Colonic mucosa (tissue), 4 donors: ENCODE measurements at regions not wholly inside any gene's neighbourhood (a gene's known extent, or its start where the extent isn't known, plus 50 kb on each side); places are given as distances from the start of the nearest gene placed in this dataset.

Experiments used
- DNase-seq: peaks from one replicate; pipeline ENCODE4 v3.0.0-alpha.2; 2020
- H3K27ac ChIP-seq: fragments of 200-600 bp; one replicate; pipeline ENCODE4 v1.8.0; 2021
- H3K27me3 ChIP-seq: fragments of 200-600 bp; one replicate; pipeline ENCODE4 v1.8.0; 2021
- H3K36me3 ChIP-seq: fragments of 200-600 bp; one replicate; pipeline ENCODE4 v1.8.0; 2021
- H3K4me1 ChIP-seq: fragments of 200-600 bp; one replicate; pipeline ENCODE4 v1.8.0; 2021; ENCODE audit warnings: mild to moderate bottlenecking
- H3K4me3 ChIP-seq: fragments of 200-600 bp; one replicate; pipeline ENCODE4 v1.8.0; 2021
- H3K9ac ChIP-seq, 2 donors: one replicate each; pipeline ENCODE4 v1.7.0; 2013; ENCODE audit warnings: control low read depth in 2 of 2, low read depth in 2 of 2, low read length in 2 of 2
- H3K9me3 ChIP-seq: fragments of 200-600 bp; one replicate; pipeline ENCODE4 v1.8.0; 2021
- intact Hi-C: fragments of 100-400 bp; cut with DNase I; formaldehyde crosslinking; loops from one replicate; pipeline ENCODE4 v1.14.1; 2022
- TF ChIP-seq, protein P1 (sequence below): fragments of 200-600 bp; IDR thresholded peaks from one replicate; pipeline ENCODE4 v1.8.0; 2022; ENCODE audit warnings: antibody characterized with exemption, mild to moderate bottlenecking
- donor health status: healthy.
- donor health status: DM: no; HTN: no; CAD: no.
- donor health status: DM: no; HTN: no; CAD: no.

DNA sequence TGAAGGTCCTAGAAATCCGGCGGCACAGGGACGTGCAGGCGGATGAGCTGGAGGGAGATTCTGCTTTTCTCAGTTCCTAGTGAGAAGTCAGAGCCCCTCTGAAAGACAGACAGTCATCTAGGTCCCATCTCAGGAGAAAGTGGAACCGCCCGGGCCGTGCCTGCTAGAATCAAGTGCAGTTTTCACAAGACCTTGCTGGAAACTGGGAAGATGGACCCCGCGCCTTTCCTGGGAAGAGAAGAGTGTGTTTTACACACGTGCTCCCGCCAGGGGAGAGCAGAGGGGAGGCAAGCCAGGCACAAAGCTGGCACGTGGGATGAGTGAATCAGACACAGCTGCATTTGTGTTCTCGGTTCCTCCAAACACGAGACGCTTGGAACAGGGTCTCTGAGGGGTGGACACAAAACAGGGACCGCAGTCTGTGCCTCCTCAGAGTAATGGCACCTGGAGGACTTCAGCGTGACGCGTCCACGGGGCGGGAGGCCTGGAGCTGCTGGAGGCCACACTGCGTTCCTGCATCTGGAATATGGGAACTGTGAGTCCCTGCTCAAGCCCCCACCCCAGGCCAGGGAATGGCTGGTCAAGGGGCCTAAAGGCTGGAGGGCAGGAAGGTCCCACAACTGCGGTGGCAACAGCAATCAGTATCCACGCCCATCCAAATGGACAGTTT, 218.3 kb downstream of the BRD1 start:
- DNase-seq, result no peak
- no peaks in the 10 kb centered on the region for H3K4me1 ChIP-seq
- H3K36me3 ChIP-seq, result no peaks in the 10 kb centered on the region
- TF ChIP-seq, protein P1, sequence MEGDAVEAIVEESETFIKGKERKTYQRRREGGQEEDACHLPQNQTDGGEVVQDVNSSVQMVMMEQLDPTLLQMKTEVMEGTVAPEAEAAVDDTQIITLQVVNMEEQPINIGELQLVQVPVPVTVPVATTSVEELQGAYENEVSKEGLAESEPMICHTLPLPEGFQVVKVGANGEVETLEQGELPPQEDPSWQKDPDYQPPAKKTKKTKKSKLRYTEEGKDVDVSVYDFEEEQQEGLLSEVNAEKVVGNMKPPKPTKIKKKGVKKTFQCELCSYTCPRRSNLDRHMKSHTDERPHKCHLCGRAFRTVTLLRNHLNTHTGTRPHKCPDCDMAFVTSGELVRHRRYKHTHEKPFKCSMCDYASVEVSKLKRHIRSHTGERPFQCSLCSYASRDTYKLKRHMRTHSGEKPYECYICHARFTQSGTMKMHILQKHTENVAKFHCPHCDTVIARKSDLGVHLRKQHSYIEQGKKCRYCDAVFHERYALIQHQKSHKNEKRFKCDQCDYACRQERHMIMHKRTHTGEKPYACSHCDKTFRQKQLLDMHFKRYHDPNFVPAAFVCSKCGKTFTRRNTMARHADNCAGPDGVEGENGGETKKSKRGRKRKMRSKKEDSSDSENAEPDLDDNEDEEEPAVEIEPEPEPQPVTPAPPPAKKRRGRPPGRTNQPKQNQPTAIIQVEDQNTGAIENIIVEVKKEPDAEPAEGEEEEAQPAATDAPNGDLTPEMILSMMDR, result no peak
- no peak overlapping the region for H3K4me3 ChIP-seq
- no peaks in the 10 kb centered on the region for H3K27me3 ChIP-seq
- intact Hi-C loops, result loop anchor here (10.0 kb wide), 1 partner anchor 55 kb away; no protein-coding TSS in a partner anchor
- no peak overlapping the region for H3K27ac ChIP-seq
- no peaks in the 10 kb centered on the region for H3K9me3 ChIP-seq
- H3K9ac ChIP-seq, result no peak overlapping the region

DNA sequence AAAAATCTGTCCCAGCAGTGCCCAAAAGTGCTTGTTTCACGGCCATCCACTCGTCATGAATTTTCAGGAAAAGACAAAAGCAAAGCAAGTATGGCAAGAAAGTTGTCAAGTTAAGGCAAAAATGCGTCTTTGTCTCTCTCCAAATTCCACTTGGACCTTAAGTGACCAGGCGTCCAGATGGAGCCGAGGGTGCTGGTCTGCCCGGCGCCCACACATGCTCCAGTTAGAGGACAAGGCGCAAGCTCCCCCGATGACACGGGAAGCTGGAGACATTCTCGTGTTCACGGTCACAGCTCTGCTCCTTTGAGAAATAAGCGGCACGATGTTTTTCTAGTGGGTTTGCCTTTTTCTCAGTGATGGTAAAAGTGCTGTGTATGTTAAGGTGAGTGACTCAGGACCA, 219.0 kb downstream of the BRD1 start:
- intact Hi-C loops, result loop anchor here (10.0 kb wide), 1 partner anchor 56 kb away; no protein-coding TSS in a partner anchor
- Histone ChIP-seq H3K4me3 (no peak overlapping the region), H3K27me3 (no peaks in the 10 kb centered on the region), H3K27ac (no peak overlapping the region), H3K36me3 (no peaks in the 10 kb centered on the region), H3K9ac (peak overlapping the region in 1 of 2 donors; percentile 12), H3K9me3 (no peaks in the 10 kb centered on the region), H3K4me1 (no peaks in the 10 kb centered on the region)
- TF ChIP-seq, protein P1, result no peak
- no peak for DNase-seq

DNA sequence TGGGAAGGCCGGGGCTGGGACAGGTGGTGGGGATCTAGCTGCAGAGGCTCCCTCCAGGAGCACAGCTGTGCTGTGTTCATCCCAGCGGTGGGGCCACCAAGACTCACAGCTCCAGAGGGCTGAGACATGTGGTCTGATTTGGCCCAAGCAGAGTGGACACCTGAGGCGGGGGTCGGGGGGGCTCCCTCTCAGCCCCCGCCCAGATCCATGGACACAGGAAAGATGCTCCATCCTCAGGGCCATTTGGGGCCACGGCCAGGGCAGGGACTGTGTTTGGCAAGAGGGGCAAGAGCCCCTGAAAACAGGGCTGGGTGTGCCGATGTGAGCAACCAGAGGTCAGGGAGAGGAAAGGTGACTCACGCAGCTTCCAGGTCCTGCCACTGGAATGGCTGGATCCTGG, 219.4 kb downstream of the BRD1 start:
- Histone ChIP-seq H3K9me3 (no peaks in the 10 kb centered on the region), H3K9ac (no peak overlapping the region), H3K27me3 (no peaks in the 10 kb centered on the region), H3K4me1 (no peaks in the 10 kb centered on the region), H3K27ac (no peak overlapping the region), H3K36me3 (no peaks in the 10 kb centered on the region), H3K4me3 (no peak overlapping the region)
- TF ChIP-seq, protein P1, result no peak
- intact Hi-C loops, result loop anchor here (10.0 kb wide), 1 partner anchor 57 kb away; no protein-coding TSS in a partner anchor
- no peak for DNase-seq

DNA sequence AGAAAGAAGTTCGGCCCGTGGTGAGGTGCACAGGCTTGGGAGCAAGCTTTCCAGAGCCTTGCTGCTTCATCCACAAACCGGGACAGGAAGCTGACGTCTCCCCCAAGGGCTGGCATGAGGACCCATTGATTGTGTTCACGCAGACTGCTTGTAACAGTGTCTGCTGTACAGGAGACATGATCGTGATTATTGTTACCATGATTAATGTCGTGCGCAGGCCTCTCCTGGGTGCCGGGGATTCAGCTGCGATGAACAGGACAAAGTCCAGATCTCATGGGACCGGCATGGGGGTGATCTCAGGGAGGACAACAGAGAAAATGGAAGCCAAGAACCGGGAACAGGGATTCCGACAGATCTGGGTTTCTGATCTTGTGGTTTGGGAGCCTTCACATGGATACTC, 219.9 kb downstream of the BRD1 start:
- Histone ChIP-seq H3K4me1 (no peaks in the 10 kb centered on the region), H3K9ac (no peak overlapping the region), H3K27ac (no peak overlapping the region), H3K36me3 (no peaks in the 10 kb centered on the region), H3K27me3 (no peaks in the 10 kb centered on the region), H3K9me3 (no peaks in the 10 kb centered on the region), H3K4me3 (no peak overlapping the region)
- TF ChIP-seq, protein P1, result no peak
- intact Hi-C loops, result loop anchor here (10.0 kb wide), 1 partner anchor 57 kb away; no protein-coding TSS in a partner anchor
- no peak for DNase-seq

DNA sequence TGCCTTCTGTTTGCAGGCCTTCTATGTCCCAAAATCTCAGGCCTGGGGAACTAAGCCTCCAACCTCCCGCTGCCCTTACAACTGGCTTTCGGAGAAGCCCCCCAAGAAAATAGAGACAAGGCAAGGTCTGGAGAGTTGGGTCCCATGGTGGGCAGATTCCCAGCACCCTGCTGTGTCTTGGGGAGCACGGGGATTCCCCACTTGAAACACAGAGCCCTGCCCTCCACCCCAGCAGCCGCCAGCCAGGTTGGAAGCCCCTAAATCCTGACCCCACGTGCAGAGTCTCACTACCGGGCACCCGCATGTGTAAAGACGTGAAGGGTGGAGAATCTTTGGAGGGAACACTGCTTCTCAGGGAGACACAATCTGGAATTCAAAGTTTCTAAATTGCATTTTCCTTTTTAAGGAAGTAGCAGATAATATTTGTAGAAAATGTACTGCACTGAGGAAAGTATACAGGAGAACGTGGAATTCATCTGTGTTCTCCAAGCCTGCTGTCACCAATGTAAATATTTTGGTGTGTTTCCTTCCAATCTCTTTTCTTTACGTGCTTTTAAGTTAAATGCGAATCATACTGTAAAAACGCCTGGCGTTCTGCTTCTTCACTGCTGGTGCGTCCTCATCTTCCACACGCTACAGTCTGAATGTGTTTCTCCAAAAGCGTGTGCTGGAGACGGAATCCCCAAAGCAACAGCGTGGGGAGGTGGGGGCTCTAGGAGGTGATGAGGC, 220.9 kb downstream of the BRD1 start:
- Histone ChIP-seq H3K9me3 (no peaks in the 10 kb centered on the region), H3K27me3 (no peaks in the 10 kb centered on the region), H3K4me3 (no peak overlapping the region), H3K27ac (no peak overlapping the region), H3K4me1 (no peaks in the 10 kb centered on the region), H3K36me3 (no peaks in the 10 kb centered on the region), H3K9ac (no peak overlapping the region)
- TF ChIP-seq, protein P1, result no peak
- intact Hi-C loops, result loop anchor here (10.0 kb wide), 1 partner anchor 58 kb away; no protein-coding TSS in a partner anchor
- DNase-seq, result no peak
